GM23248 (cell line): ENCODE measurements at regions not wholly inside any gene's neighbourhood (a gene's known extent, or its start where the extent isn't known, plus 50 kb on each side); places are given as distances from the start of the nearest gene placed in this dataset.

Experiments
- DNase-seq: peaks from one replicate; pipeline ENCODE4 v3.0.0-alpha.2; 2015
- H2AFZ ChIP-seq: fragments of 200-600 bp; sonication (generic); 2 replicates; pipeline ENCODE4 v1.6.1; 2016; ENCODE audit warnings: antibody characterized with exemption
- H3F3A ChIP-seq: fragments of 200-600 bp; sonication (generic); 2 replicates; pipeline ENCODE4 v1.6.1; 2016; ENCODE audit warnings: mild to moderate bottlenecking, antibody characterized with exemption, mixed run types; ENCODE audit not compliant: insufficient read depth
- H3K27ac ChIP-seq: fragments of 200-600 bp; sonication (generic); 2 replicates; pipeline ENCODE4 v1.5.1; 2016; ENCODE audit warnings: mild to moderate bottlenecking
- H3K27me3 ChIP-seq: fragments of 200-600 bp; sonication (generic); replicated peaks from 2 replicates; pipeline ENCODE4 v1.6.1; 2016; ENCODE audit warnings: mild to moderate bottlenecking; ENCODE audit not compliant: insufficient read depth
- H3K36me3 ChIP-seq: fragments of 200-600 bp; sonication (generic); 2 replicates; pipeline ENCODE4 v1.6.1; 2016; ENCODE audit warnings: low read depth, mild to moderate bottlenecking
- H3K4me1 ChIP-seq: fragments of 200-600 bp; sonication (generic); 2 replicates; pipeline ENCODE4 v1.6.1; 2016; ENCODE audit warnings: mild to moderate bottlenecking; ENCODE audit not compliant: insufficient read depth
- H3K4me2 ChIP-seq: fragments of 200-600 bp; sonication (generic); one replicate; pipeline ENCODE4 v1.6.1; 2016; ENCODE audit warnings: mild to moderate bottlenecking; ENCODE audit not compliant: unreplicated experiment
- H3K4me3 ChIP-seq: fragments of 200-600 bp; sonication (generic); 2 replicates; pipeline ENCODE4 v1.5.1; 2016; ENCODE audit warnings: mild to moderate bottlenecking
- H3K79me2 ChIP-seq: fragments of 200-600 bp; sonication (generic); 2 replicates; pipeline ENCODE4 v1.6.1; 2016; ENCODE audit warnings: mild to moderate bottlenecking; ENCODE audit not compliant: insufficient read depth
- H3K9ac ChIP-seq: fragments of 200-600 bp; sonication (generic); 2 replicates; pipeline ENCODE4 v1.6.1; 2016; ENCODE audit warnings: mild to moderate bottlenecking
- H3K9me2 ChIP-seq: fragments of 200-600 bp; sonication (generic); 2 replicates; pipeline ENCODE4 v1.6.1; 2016; ENCODE audit warnings: mixed run types, mild to moderate bottlenecking, moderate library complexity; ENCODE audit not compliant: insufficient read depth
- H3K9me3 ChIP-seq: fragments of 200-600 bp; sonication (generic); one replicate; pipeline ENCODE4 v1.6.1; 2017; ENCODE audit warnings: low read depth
- H4K20me1 ChIP-seq: fragments of 200-600 bp; sonication (generic); 2 replicates; pipeline ENCODE4 v1.6.0; 2016; ENCODE audit not compliant: insufficient read depth
- EZH2 ChIP-seq: fragments of 200-600 bp; sonication (generic); IDR thresholded peaks from 2 replicates; pipeline ENCODE4 v1.6.1; 2018; ENCODE audit warnings: antibody characterized with exemption, mild to moderate bottlenecking; ENCODE audit not compliant: insufficient read depth, poor library complexity, severe bottlenecking
- EZH2phosphoT487 ChIP-seq: fragments of 200-600 bp; sonication (generic); IDR thresholded peaks from 2 replicates; pipeline ENCODE4 v1.6.1; 2018; ENCODE audit warnings: antibody characterized with exemption, moderate library complexity, mild to moderate bottlenecking, low read depth; ENCODE audit not compliant: insufficient read depth
- WGBS, 2 experiments: methylation state at CpG; one replicate each; pipeline ENCODE4 v1.1.6; 2015 to 2017; ENCODE audit warnings: low lambda C conversion rate in 2 of 2, low coverage in 1 of 2; ENCODE audit errors: missing lambda C conversion rate in 2 of 2; 5-methylcytosine and 5-hydroxymethylcytosine counted together
- in situ Hi-C: fragments of 300-500 bp; cut with MboI; formaldehyde crosslinking; loops from 2 replicates; pipeline ENCODE4 v1.15.0; 2020

GRCh38 chr14:23861666-23862065, 91.9 kb upstream of the DHRS4 start:
- H3K9ac ChIP-seq, result no peak overlapping the region
- no peaks in the 10 kb centered on the region for H3K36me3 ChIP-seq
- H3K9me2 ChIP-seq, result no peaks in the 10 kb centered on the region
- H3K9me3 ChIP-seq, result no peaks in the 10 kb centered on the region
- no peak overlapping the region for H3K4me2 ChIP-seq
- H3K4me3 ChIP-seq, result no peak overlapping the region
- WGBS, 2 experiments, result 0% methylated on average over 1 to 2 of the region's 2 CpGs
- H4K20me1 ChIP-seq, result no peaks in the 10 kb centered on the region
- H3K4me1 ChIP-seq, result no peaks in the 10 kb centered on the region
- TF ChIP-seq EZH2phosphoT487 (no peak), EZH2 (no peak)
- H2AFZ ChIP-seq, result no peak overlapping the region
- no peak overlapping the region for H3K27ac ChIP-seq
- in situ Hi-C loops, result no loop called here
- 0 out of 2 replicates have a peak, but pooled peaks cover 15% of the 10 kb centered on the region for H3K27me3 ChIP-seq
- no peaks in the 10 kb centered on the region for H3F3A ChIP-seq
- H3K79me2 ChIP-seq, result no peaks in the 10 kb centered on the region
- no peak for DNase-seq

- Histone ChIP-seq H3F3A (no peaks in the 10 kb centered on the region), H3K4me1 (no peaks in the 10 kb centered on the region), H3K79me2 (no peaks in the 10 kb centered on the region), H3K27me3 (0 out of 2 replicates have a peak, but pooled peaks cover 15% of the 10 kb centered on the region), H3K36me3 (no peaks in the 10 kb centered on the region), H3K9me2 (no peaks in the 10 kb centered on the region), H3K27ac (no peak overlapping the region), H3K4me3 (no peak overlapping the region), H2AFZ (no peak overlapping the region), H3K4me2 (no peak overlapping the region), H4K20me1 (no peaks in the 10 kb centered on the region), H3K9me3 (no peaks in the 10 kb centered on the region), H3K9ac (no peak overlapping the region)
- in situ Hi-C loops, result no loop called here
- DNase-seq, result no peak
- WGBS, 2 experiments, result 21% methylated on average over 2 of the region's 2 CpGs
- TF ChIP-seq EZH2 (no peak), EZH2phosphoT487 (no peak)
Observed at GRCh38 chr14:23862513-23862912, 91.1 kb upstream of the DHRS4 start.

- in situ Hi-C loops, result no loop called here
- H2AFZ ChIP-seq, result no peak overlapping the region
- no peak overlapping the region for H3K4me3 ChIP-seq
- no peaks in the 10 kb centered on the region for H3K9me3 ChIP-seq
- H3K4me2 ChIP-seq, result no peak overlapping the region
- H3F3A ChIP-seq, result no peaks in the 10 kb centered on the region
- H3K4me1 ChIP-seq, result no peaks in the 10 kb centered on the region
- no peaks in the 10 kb centered on the region for H3K9me2 ChIP-seq
- no peaks in the 10 kb centered on the region for H3K36me3 ChIP-seq
- WGBS, 2 experiments, result 39 to 43% methylated on average over 1 of the region's 1 CpG
- TF ChIP-seq EZH2phosphoT487, result no peak
- TF ChIP-seq EZH2, result no peak
- no peak overlapping the region for H3K9ac ChIP-seq
- H4K20me1 ChIP-seq, result no peaks in the 10 kb centered on the region
- H3K27me3 ChIP-seq, result 0 out of 2 replicates have a peak, but pooled peaks cover 10% of the 10 kb centered on the region
- H3K27ac ChIP-seq, result no peak overlapping the region
- no peaks in the 10 kb centered on the region for H3K79me2 ChIP-seq
- no peak for DNase-seq
Observed at GRCh38 chr14:23863836-23864235, 89.7 kb upstream of the DHRS4 start.

GRCh38 chr14:23864259-23864658, 89.3 kb upstream of the DHRS4 start:
- H3K79me2 ChIP-seq, result no peaks in the 10 kb centered on the region
- no peak for DNase-seq
- in situ Hi-C loops, result no loop called here
- no peak overlapping the region for H3K27ac ChIP-seq
- 0 out of 2 replicates have a peak, but pooled peaks cover 10% of the 10 kb centered on the region for H3K27me3 ChIP-seq
- H3K9ac ChIP-seq, result no peak overlapping the region
- no peaks in the 10 kb centered on the region for H3K36me3 ChIP-seq
- no peak for TF ChIP-seq EZH2phosphoT487
- no peak for TF ChIP-seq EZH2
- H3K4me2 ChIP-seq, result no peak overlapping the region
- no peaks in the 10 kb centered on the region for H3K9me3 ChIP-seq
- WGBS, 2 experiments, result 60 to 64% methylated on average over 2 of the region's 2 CpGs
- H4K20me1 ChIP-seq, result no peaks in the 10 kb centered on the region
- H3K4me3 ChIP-seq, result no peak overlapping the region
- H3F3A ChIP-seq, result no peaks in the 10 kb centered on the region
- H3K9me2 ChIP-seq, result no peaks in the 10 kb centered on the region
- no peaks in the 10 kb centered on the region for H3K4me1 ChIP-seq
- no peak overlapping the region for H2AFZ ChIP-seq

GRCh38 chr14:23864861-23865260, 88.7 kb upstream of the DHRS4 start:
- no peak overlapping the region for H3K9ac ChIP-seq
- no peaks in the 10 kb centered on the region for H4K20me1 ChIP-seq
- H3K27me3 ChIP-seq, result 0 out of 2 replicates have a peak, but pooled peaks cover 3% of the 10 kb centered on the region
- H3K9me3 ChIP-seq, result no peaks in the 10 kb centered on the region
- no peak overlapping the region for H3K27ac ChIP-seq
- in situ Hi-C loops, result no loop called here
- no peak overlapping the region for H3K4me2 ChIP-seq
- H3K4me1 ChIP-seq, result no peaks in the 10 kb centered on the region
- no peak overlapping the region for H3K4me3 ChIP-seq
- H3F3A ChIP-seq, result no peaks in the 10 kb centered on the region
- H3K36me3 ChIP-seq, result no peaks in the 10 kb centered on the region
- TF ChIP-seq EZH2 (no peak), EZH2phosphoT487 (no peak)
- no peak overlapping the region for H2AFZ ChIP-seq
- no peak for DNase-seq
- H3K9me2 ChIP-seq, result no peaks in the 10 kb centered on the region
- no peaks in the 10 kb centered on the region for H3K79me2 ChIP-seq
- WGBS, 2 experiments, result 9 to 13% methylated on average over 3 of the region's 3 CpGs
